Cardiac septum (tissue), 1 donor: ENCODE measurements at regions not wholly inside any gene's neighbourhood (a gene's known extent, or its start where the extent isn't known, plus 50 kb on each side); places are given as distances from the start of the nearest gene placed in this dataset.

Source experiments
- DNase-seq: peaks from one replicate; pipeline ENCODE4 v3.0.0-alpha.2; 2020; ENCODE audit warnings: low spot score
- intact Hi-C: fragments of 100-400 bp; cut with DNase I; formaldehyde crosslinking; loops from one replicate; pipeline ENCODE4 v1.14.0; 2022
- donor health status: DM: no; HTN: no; CAD: no.

DNA sequence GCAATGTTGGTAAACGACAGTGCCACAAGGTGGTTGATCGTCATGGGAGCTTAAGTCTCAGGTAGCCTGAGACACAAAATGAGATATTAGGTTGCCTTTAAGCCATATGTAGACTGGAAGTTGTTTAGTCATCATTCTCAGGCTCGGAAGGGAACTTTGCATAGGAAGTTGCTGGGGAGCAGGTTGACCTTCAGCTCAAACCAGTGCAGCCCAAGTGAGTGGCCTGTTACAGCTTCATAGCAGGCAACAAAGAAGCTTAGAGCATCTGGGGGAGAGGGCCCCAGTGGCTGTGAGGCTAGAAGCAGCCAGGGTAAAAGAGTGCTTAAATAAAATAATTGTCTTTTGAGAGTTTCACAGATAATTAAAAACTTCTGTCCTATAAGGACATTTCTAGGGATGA is 404.0 kb downstream of the GUCY1A2 start:
- intact Hi-C loops: no loop called here
- DNase-seq: no peak

DNA sequence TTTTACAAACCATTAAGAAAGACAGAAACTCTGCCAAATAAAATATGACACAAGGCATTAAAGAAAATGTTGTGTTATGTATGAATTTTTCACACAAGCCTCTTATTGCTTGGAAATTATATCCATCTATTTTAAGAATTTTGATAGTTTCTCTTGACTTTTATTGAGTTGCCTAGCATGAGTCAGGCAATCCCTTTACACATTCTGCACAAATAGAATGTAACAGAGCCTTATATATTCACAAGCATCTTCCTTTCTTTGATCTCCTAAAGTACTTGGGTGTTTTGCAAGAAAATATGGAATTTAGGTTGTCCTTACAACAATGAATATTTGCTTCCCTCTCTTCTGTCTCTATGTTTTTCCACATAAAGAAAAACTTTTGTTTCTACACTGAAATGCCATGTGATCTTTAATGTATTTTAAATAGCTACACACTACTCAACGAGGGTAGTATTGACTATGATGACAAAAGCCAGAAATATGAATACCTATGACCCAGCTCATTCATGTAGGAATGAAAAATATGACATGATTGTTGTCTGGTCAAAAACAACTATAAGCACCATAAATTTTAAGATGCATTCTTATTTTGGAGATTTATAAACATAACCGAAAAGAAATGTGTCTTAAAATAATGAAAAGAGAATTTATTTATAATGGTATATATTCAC is 398.8 kb downstream of the GUCY1A2 start:
- intact Hi-C loops: no loop called here
- no peak for DNase-seq

DNA sequence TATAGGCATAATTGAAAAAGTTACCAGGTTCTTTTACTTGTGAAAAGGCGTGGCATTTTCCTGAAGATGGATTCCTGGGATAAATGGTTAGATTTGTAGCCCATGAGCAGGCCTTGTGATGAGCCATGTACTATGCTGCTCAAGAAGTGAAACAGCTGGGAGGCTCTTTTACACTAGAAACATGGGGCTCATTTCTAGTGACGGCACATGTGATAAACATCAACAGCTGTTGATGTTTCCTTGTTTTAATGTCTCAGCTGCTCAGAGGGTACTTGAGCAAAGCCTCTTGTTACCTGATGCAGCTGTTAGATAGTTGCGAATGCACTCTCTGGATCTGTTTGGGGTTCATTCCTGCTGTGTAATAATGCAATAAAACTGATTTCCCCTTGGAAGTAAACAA is 396.8 kb downstream of the GUCY1A2 start:
- DNase-seq: no peak
- intact Hi-C loops: no loop called here
